Skeletal muscle tissue (tissue), 3 donors: ENCODE measurements at regions not wholly inside any gene's neighbourhood (a gene's known extent, or its start where the extent isn't known, plus 50 kb on each side); places are given as distances from the start of the nearest gene placed in this dataset.

Experiments used
- H3K27ac ChIP-seq: one replicate; pipeline ENCODE4 v1.7.0; 2013; ENCODE audit warnings: mild to moderate bottlenecking, low read depth, low read length, inconsistent platforms
- H3K27me3 ChIP-seq, 3 donors: one replicate each; pipeline ENCODE4 v1.7.0; 2013; ENCODE audit warnings: low read length in 3 of 3; ENCODE audit not compliant: control insufficient read depth in 3 of 3, insufficient read depth in 3 of 3
- H3K36me3 ChIP-seq, 3 donors: one replicate each; pipeline ENCODE4 v1.7.0; 2013; ENCODE audit warnings: low read length in 3 of 3; ENCODE audit not compliant: control insufficient read depth in 3 of 3, insufficient read depth in 3 of 3
- H3K4me1 ChIP-seq, 3 donors: one replicate each; pipeline ENCODE4 v1.7.0; 2013; ENCODE audit warnings: low read length in 3 of 3, mild to moderate bottlenecking in 3 of 3; ENCODE audit not compliant: control insufficient read depth in 3 of 3, insufficient read depth in 3 of 3
- H3K4me3 ChIP-seq, 3 donors: one replicate each; pipeline ENCODE4 v1.7.0; 2013; ENCODE audit warnings: low read length in 3 of 3
- H3K9ac ChIP-seq, 3 donors: one replicate each; pipeline ENCODE4 v1.7.0; 2013; ENCODE audit warnings: low read length in 3 of 3, mild to moderate bottlenecking in 3 of 3, moderate library complexity in 2 of 3, low read depth in 1 of 3
- H3K9me3 ChIP-seq, 3 donors: one replicate each; pipeline ENCODE4 v1.7.0; 2013; ENCODE audit warnings: low read length in 3 of 3; ENCODE audit not compliant: control insufficient read depth in 3 of 3
- donor health status: Osteomylitis.

- Histone ChIP-seq H3K36me3 (no peaks in the 10 kb centered on the region), H3K4me1 (no peaks in the 10 kb centered on the region), H3K27ac (no peak overlapping the region), H3K9me3 (no peaks in the 10 kb centered on the region), H3K9ac (no peak overlapping the region), H3K27me3 (peaks cover 0 to 27% (median 17%) of the 10 kb centered on the region in 3 donors), H3K4me3 (no peak overlapping the region)
Observed at GRCh38 chr11:134504146-134504905, 92.3 kb upstream of the B3GAT1 start.

GRCh38 chr11:134503596-134503995 lies 91.6 kb upstream of the B3GAT1 start:
- no peaks in the 10 kb centered on the region for H3K36me3 ChIP-seq
- H3K27me3 ChIP-seq = peaks cover 0 to 27% (median 17%) of the 10 kb centered on the region in 3 donors
- H3K4me3 ChIP-seq = no peak overlapping the region
- H3K4me1 ChIP-seq = no peaks in the 10 kb centered on the region
- H3K9ac ChIP-seq = no peak overlapping the region
- no peak overlapping the region for H3K27ac ChIP-seq
- no peaks in the 10 kb centered on the region for H3K9me3 ChIP-seq

- no peaks in the 10 kb centered on the region for H3K4me1 ChIP-seq
- peaks cover 0 to 27% (median 20%) of the 10 kb centered on the region in 3 donors for H3K27me3 ChIP-seq
- no peak overlapping the region for H3K4me3 ChIP-seq
- H3K9me3 ChIP-seq = no peaks in the 10 kb centered on the region
- no peak overlapping the region for H3K9ac ChIP-seq
- no peak overlapping the region for H3K27ac ChIP-seq
- no peaks in the 10 kb centered on the region for H3K36me3 ChIP-seq
Observed at GRCh38 chr11:134503100-134503499, 91.1 kb upstream of the B3GAT1 start.

GRCh38 chr11:134502153-134502550 lies 90.1 kb upstream of the B3GAT1 start:
- Histone ChIP-seq H3K27ac (no peak overlapping the region), H3K36me3 (no peaks in the 10 kb centered on the region), H3K27me3 (peaks cover 0 to 27% (median 24%) of the 10 kb centered on the region in 3 donors), H3K4me3 (no peak overlapping the region), H3K9me3 (no peaks in the 10 kb centered on the region), H3K9ac (no peak overlapping the region), H3K4me1 (no peaks in the 10 kb centered on the region)

- Histone ChIP-seq H3K9ac (no peak overlapping the region), H3K4me1 (no peaks in the 10 kb centered on the region), H3K27me3 (peaks cover 0 to 27% (median 24%) of the 10 kb centered on the region in 3 donors), H3K36me3 (no peaks in the 10 kb centered on the region), H3K9me3 (no peaks in the 10 kb centered on the region), H3K4me3 (no peak overlapping the region), H3K27ac (no peak overlapping the region)
Observed at GRCh38 chr11:134501406-134502152, 89.5 kb upstream of the B3GAT1 start.

DNA sequence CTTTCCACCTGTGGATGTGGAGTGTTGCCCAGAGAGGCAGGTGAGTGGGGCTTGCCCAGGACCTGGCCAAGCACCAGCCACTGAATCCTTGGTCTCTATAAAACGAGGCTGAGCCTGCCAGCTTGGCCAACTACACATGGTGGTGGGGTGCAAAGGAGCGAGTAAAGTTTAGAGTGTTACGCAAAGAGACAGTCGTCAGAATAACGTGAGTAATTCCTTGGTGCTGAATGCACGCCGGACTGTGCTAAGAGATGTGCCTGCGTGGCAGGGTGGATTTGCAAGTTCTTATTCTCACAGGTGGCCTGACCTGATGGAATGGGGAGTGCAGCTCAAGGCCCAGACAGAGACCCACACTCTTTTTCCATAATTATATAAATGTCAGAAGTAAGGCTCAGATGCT lies 88.6 kb upstream of the B3GAT1 start:
- Histone ChIP-seq H3K9ac (no peak overlapping the region), H3K9me3 (no peaks in the 10 kb centered on the region), H3K36me3 (no peaks in the 10 kb centered on the region), H3K4me3 (no peak overlapping the region), H3K27ac (no peak overlapping the region), H3K27me3 (peaks cover 0 to 27% (median 24%) of the 10 kb centered on the region in 3 donors), H3K4me1 (no peaks in the 10 kb centered on the region)

GRCh38 chr11:134499990-134500389 lies 87.9 kb upstream of the B3GAT1 start:
- H3K4me3 ChIP-seq = no peak overlapping the region
- H3K9me3 ChIP-seq = no peaks in the 10 kb centered on the region
- H3K27ac ChIP-seq = no peak overlapping the region
- H3K4me1 ChIP-seq = no peaks in the 10 kb centered on the region
- H3K9ac ChIP-seq = no peak overlapping the region
- H3K27me3 ChIP-seq = peaks cover 0 to 27% (median 24%) of the 10 kb centered on the region in 3 donors
- H3K36me3 ChIP-seq = no peaks in the 10 kb centered on the region

DNA sequence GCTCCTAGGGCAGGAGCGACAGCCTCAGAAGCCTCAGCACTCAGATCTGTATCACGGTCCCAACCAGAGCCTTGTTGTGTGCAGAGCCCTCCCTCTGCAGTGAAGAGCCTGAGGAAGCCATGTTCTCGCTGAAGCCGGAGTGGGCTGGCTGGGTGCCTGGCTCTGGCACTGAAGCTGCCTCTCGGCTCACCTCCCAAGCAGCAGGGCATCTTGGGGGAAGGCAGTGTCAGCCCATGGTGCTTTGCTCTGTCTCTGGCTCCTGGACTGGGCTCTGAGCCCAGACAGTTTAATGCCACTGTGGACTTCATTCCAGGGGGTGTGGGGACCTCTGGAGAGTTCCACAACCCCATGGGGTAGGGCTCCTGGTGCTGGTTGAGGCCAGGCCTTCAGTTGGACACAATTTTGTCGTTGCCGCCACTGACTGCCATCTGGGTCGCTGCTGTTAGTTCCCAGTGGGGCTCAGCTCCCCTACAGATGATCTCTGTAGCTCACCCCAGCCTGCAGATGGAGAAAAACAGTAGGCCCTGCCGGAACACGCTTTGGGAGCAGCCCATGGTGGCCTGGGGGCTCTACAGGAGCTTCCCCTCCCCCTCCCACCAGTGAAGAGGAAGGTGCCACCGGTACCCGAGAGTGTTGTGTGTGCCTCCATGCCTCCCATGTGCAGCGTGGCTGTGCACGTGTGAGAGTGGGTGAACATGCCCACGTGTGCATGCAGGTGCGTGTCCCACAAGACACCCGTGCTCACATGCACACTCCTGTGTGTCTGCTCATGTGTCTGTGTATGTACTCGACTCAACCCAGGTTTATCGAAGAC lies 86.5 kb upstream of the B3GAT1 start:
- no peaks in the 10 kb centered on the region for H3K36me3 ChIP-seq
- H3K9me3 ChIP-seq = no peaks in the 10 kb centered on the region
- H3K27ac ChIP-seq = no peak overlapping the region
- H3K4me1 ChIP-seq = no peaks in the 10 kb centered on the region
- no peak overlapping the region for H3K9ac ChIP-seq
- H3K4me3 ChIP-seq = no peak overlapping the region
- peaks cover 0 to 23% (median 19%) of the 10 kb centered on the region in 3 donors for H3K27me3 ChIP-seq

DNA sequence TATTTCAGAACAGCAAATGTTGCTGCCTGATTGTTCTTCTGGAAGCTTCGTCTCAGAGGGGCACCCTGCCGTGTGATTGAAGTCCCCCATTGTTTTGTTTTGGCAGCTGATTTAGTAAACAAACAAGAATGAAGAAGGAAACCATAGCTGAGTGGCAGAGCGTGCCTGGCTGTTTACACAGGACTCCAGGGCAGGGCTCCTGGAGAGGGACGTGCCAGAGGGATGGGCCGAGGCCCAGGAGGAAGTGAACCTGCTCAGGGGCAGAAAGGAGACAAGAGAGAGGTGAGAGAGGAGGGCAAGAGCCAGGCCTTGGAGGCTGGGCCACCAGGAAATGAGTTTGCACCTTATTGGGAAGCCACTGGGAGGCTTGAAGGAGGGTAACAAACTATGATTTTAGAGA lies 85.5 kb upstream of the B3GAT1 start:
- Histone ChIP-seq H3K4me3 (no peak overlapping the region), H3K9ac (no peak overlapping the region), H3K9me3 (no peaks in the 10 kb centered on the region), H3K27me3 (peaks cover 0 to 17% (median 16%) of the 10 kb centered on the region in 3 donors), H3K36me3 (no peaks in the 10 kb centered on the region), H3K27ac (no peak overlapping the region), H3K4me1 (no peaks in the 10 kb centered on the region)
